Osteoblast (primary cell): ENCODE measurements at regions not wholly inside any gene's neighbourhood (a gene's known extent, or its start where the extent isn't known, plus 50 kb on each side); places are given as distances from the start of the nearest gene placed in this dataset.

Experiments used
- DNase-seq: peaks from one replicate; pipeline ENCODE4 v3.0.0; 2011; ENCODE audit warnings: low spot score, mixed read lengths; ENCODE audit not compliant: insufficient read length; ENCODE audit errors: missing footprints
- H2AFZ ChIP-seq: 2 replicates; pipeline ENCODE4 v1.6.0; 2011; ENCODE audit warnings: mild to moderate bottlenecking, low read length
- H3K27ac ChIP-seq: 2 replicates; pipeline ENCODE4 v1.5.1; 2011; ENCODE audit warnings: mild to moderate bottlenecking, low read depth, low read length, moderate library complexity
- H3K27me3 ChIP-seq: 2 replicates; pipeline ENCODE4 v1.6.0; 2012; ENCODE audit warnings: mild to moderate bottlenecking, control low read depth, inconsistent platforms, low read length, moderate library complexity; ENCODE audit not compliant: insufficient read depth
- H3K36me3 ChIP-seq: 2 replicates; pipeline ENCODE4 v1.5.1; 2011; ENCODE audit warnings: mild to moderate bottlenecking, low read length, control low read depth, moderate library complexity; ENCODE audit not compliant: insufficient read depth
- H3K4me1 ChIP-seq: 2 replicates; pipeline ENCODE4 v1.5.1; 2011; ENCODE audit warnings: mild to moderate bottlenecking, low read length, control low read depth, moderate library complexity; ENCODE audit not compliant: insufficient read depth
- H3K4me2 ChIP-seq: 2 replicates; pipeline ENCODE4 v1.6.0; 2011; ENCODE audit warnings: mild to moderate bottlenecking, low read length; ENCODE audit not compliant: insufficient read depth
- H3K4me3 ChIP-seq: fragments of 200-600 bp; sonication (generic); 3 replicates; pipeline ENCODE4 v1.5.1; 2012; ENCODE audit warnings: mild to moderate bottlenecking, low read length, inconsistent platforms; ENCODE audit not compliant: insufficient read depth
- H3K79me2 ChIP-seq: 2 replicates; pipeline ENCODE4 v1.6.0; 2012; ENCODE audit warnings: mild to moderate bottlenecking, low read length, control low read depth, inconsistent platforms; ENCODE audit not compliant: insufficient read depth
- H3K9me3 ChIP-seq: 2 replicates; pipeline ENCODE4 v1.5.1; 2011; ENCODE audit warnings: low read depth, low read length, control low read depth
- H4K20me1 ChIP-seq: 2 replicates; pipeline ENCODE4 v1.6.0; 2012; ENCODE audit warnings: mild to moderate bottlenecking, low read length, control low read depth; ENCODE audit not compliant: insufficient read depth
- TF ChIP-seq, protein P1 (sequence below): IDR thresholded peaks from 2 replicates; pipeline ENCODE4 v1.5.1; 2011; ENCODE audit warnings: mild to moderate bottlenecking, low read depth, low read length, moderate library complexity; ENCODE audit errors: extremely low read depth

GRCh38 chr16:13559624-13560023 is 360.3 kb upstream of the ERCC4 start:
- TF ChIP-seq, protein P1, sequence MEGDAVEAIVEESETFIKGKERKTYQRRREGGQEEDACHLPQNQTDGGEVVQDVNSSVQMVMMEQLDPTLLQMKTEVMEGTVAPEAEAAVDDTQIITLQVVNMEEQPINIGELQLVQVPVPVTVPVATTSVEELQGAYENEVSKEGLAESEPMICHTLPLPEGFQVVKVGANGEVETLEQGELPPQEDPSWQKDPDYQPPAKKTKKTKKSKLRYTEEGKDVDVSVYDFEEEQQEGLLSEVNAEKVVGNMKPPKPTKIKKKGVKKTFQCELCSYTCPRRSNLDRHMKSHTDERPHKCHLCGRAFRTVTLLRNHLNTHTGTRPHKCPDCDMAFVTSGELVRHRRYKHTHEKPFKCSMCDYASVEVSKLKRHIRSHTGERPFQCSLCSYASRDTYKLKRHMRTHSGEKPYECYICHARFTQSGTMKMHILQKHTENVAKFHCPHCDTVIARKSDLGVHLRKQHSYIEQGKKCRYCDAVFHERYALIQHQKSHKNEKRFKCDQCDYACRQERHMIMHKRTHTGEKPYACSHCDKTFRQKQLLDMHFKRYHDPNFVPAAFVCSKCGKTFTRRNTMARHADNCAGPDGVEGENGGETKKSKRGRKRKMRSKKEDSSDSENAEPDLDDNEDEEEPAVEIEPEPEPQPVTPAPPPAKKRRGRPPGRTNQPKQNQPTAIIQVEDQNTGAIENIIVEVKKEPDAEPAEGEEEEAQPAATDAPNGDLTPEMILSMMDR: no peak
- Histone ChIP-seq H3K36me3 (no peaks in the 10 kb centered on the region), H3K4me1 (no peaks in the 10 kb centered on the region), H3K27ac (no peak overlapping the region), H3K4me2 (no peak overlapping the region), H4K20me1 (no peaks in the 10 kb centered on the region), H3K79me2 (no peaks in the 10 kb centered on the region), H3K4me3 (no peak overlapping the region), H3K27me3 (no peaks in the 10 kb centered on the region), H3K9me3 (no peaks in the 10 kb centered on the region), H2AFZ (no peak overlapping the region)
- DNase-seq: no peak

DNA sequence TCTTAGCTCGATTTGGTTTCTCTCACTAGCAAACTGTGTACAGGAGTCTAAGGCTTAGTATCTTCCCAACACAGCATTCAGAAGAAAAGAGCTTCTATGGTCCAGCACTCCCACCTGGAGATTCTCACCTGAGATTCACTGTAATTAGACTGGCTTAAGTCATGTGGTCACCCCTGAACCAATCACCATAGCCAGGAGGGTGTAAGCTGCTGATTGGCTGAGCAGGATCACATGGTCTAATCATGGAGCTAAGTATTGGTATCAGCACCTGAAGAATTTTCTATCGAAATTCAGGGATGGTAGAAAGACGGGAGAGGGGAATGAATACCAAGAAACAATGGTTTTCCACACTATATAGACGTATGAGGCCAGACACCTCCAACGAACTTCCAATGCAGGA is 359.8 kb upstream of the ERCC4 start:
- TF ChIP-seq, protein P1: no peak
- Histone ChIP-seq H3K36me3 (no peaks in the 10 kb centered on the region), H3K27me3 (no peaks in the 10 kb centered on the region), H3K9me3 (no peaks in the 10 kb centered on the region), H3K4me1 (no peaks in the 10 kb centered on the region), H3K79me2 (no peaks in the 10 kb centered on the region), H3K27ac (no peak overlapping the region), H2AFZ (no peak overlapping the region), H3K4me2 (no peak overlapping the region), H4K20me1 (no peaks in the 10 kb centered on the region), H3K4me3 (no peak overlapping the region)
- no peak for DNase-seq

DNA sequence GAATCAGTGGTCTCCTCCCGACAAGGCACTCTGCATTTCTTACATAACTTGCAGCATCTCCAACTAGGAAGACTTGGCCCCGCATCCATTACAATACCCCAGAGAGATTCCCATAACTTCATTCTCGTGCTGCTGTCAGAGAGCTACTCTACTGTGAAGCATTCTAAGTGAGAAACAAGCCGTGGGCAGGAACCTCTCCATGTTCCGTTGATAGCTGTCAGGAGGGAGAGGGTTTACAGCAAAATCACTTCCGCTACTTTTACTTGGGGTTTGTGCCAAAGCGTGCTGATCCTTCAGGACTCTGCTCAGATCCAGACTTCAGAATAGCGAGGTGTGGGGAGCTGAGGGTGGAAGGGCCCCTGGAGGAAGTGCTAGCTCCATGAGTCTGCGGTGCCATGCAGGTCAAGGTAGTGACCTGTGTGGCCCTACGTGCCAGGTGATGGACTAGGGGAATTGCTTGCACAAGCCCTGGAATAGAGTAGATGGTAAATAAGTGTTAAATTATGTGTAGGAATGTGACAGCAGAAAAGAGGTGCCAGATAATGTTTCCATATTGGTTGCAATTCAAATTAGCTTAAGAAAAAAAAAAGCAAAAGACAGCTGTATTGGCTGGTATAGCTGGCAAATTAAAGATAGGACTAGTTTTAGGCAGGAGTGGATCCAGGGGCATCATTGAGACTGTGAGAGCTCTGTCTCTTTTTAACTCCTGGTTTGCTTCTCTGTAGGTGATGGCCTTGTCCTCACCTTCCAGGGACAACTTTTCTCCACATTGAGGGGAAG is 358.5 kb upstream of the ERCC4 start:
- no peaks in the 10 kb centered on the region for H4K20me1 ChIP-seq
- no peak overlapping the region for H3K27ac ChIP-seq
- no peak overlapping the region for H2AFZ ChIP-seq
- H3K27me3 ChIP-seq: no peaks in the 10 kb centered on the region
- no peaks in the 10 kb centered on the region for H3K9me3 ChIP-seq
- DNase-seq: no peak
- H3K4me2 ChIP-seq: no peak overlapping the region
- H3K36me3 ChIP-seq: no peaks in the 10 kb centered on the region
- TF ChIP-seq, protein P1: no peak
- no peaks in the 10 kb centered on the region for H3K79me2 ChIP-seq
- no peak overlapping the region for H3K4me3 ChIP-seq
- H3K4me1 ChIP-seq: no peaks in the 10 kb centered on the region

DNA sequence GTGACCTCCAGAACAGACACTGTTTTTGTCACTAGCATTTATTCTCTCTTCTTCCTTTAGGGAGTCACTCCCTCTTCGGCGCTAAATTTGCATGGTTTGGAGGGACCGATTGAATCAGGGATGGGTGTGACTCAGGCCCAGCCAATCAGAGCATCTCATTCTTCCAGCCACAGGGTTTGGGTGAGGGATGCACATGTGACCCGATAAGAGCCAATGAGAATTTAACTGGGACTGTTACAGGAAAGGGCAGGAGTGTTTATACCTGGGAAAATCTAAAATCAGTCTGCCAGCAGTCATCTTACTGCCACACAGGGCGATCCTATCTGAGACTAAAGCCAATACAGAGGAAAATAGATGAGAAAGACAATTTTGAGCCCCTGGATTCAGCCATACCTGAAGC is 351.2 kb upstream of the ERCC4 start:
- Histone ChIP-seq H4K20me1 (no peaks in the 10 kb centered on the region), H3K9me3 (no peaks in the 10 kb centered on the region), H3K27ac (no peak overlapping the region), H3K36me3 (no peaks in the 10 kb centered on the region), H3K4me3 (no peak overlapping the region), H3K27me3 (no peaks in the 10 kb centered on the region), H2AFZ (no peak overlapping the region), H3K4me2 (no peak overlapping the region), H3K79me2 (no peaks in the 10 kb centered on the region), H3K4me1 (no peaks in the 10 kb centered on the region)
- TF ChIP-seq, protein P1: no peak
- DNase-seq: no peak
